Esophagus muscularis mucosa (tissue), 4 donors: ENCODE measurements at regions not wholly inside any gene's neighbourhood (a gene's known extent, or its start where the extent isn't known, plus 50 kb on each side); places are given as distances from the start of the nearest gene placed in this dataset.

Source experiments
- DNase-seq: peaks from one replicate; pipeline ENCODE4 v3.0.0-alpha.2; 2017; ENCODE audit errors: extremely low spot score
- H3K27ac ChIP-seq, 4 donors: fragments of 200-600 bp; sonication (generic); replicated peaks in 1 of 4; 1 replicate in 3 of 4; 2 replicates in 1 of 4; pipeline ENCODE4 v1.5.1; 2016 to 2019; ENCODE audit warnings: mild to moderate bottlenecking in 1 of 4
- H3K27me3 ChIP-seq, 4 donors: fragments of 200-600 bp; sonication (generic); one replicate each; pipeline versions ENCODE4 v1.5.1 to v1.6.0; 2016 to 2019
- H3K36me3 ChIP-seq, 4 donors: fragments of 200-600 bp; sonication (generic); one replicate each; pipeline ENCODE4 v1.5.1; 2016 to 2019
- H3K4me1 ChIP-seq, 4 donors: fragments of 200-600 bp; sonication (generic); one replicate each; pipeline ENCODE4 v1.5.1; 2016 to 2019
- H3K4me3 ChIP-seq, 4 donors: fragments of 200-600 bp; sonication (generic); 1 replicate in 2 of 4; 2 replicates in 2 of 4; pipeline ENCODE4 v1.5.1; 2016 to 2019; ENCODE audit warnings: mild to moderate bottlenecking in 4 of 4, moderate library complexity in 1 of 4
- H3K9me3 ChIP-seq, 4 donors: fragments of 200-600 bp; sonication (generic); 1 replicate in 3 of 4; 2 replicates in 1 of 4; pipeline ENCODE4 v1.5.1; 2016 to 2019
- EP300 ChIP-seq: sonication (generic); formaldehyde crosslinking; IDR thresholded peaks from one replicate; pipeline ENCODE4 v1.6.1; 2017; ENCODE audit warnings: antibody characterized with exemption
- POLR2A ChIP-seq: fragments of 450-650 bp; IDR thresholded peaks from one replicate; pipeline ENCODE4 v1.6.1; 2017; ENCODE audit warnings: antibody characterized with exemption, moderate library complexity, mild to moderate bottlenecking, low read depth
- POLR2AphosphoS5 ChIP-seq, 2 donors: sonication (generic); formaldehyde crosslinking; IDR thresholded peaks; one replicate each; pipeline ENCODE4 v1.6.1; 2017; ENCODE audit warnings: antibody characterized with exemption in 2 of 2
- WGBS: methylation state at CpG from one replicate; pipeline ENCODE4 v1.1.5; 2018; 5-methylcytosine and 5-hydroxymethylcytosine counted together
- intact Hi-C: fragments of 100-400 bp; cut with DNase I; formaldehyde crosslinking; loops from one replicate; pipeline ENCODE4 v1.15.1; 2023
- TF ChIP-seq, protein P1 (sequence below), 3 experiments: fragments of 200-600 bp in 2 of 3; fragments of 450-650 bp in 1 of 3; sonication (generic) in 2 of 3; IDR thresholded peaks; one replicate each; pipeline ENCODE4 v1.5.1; 2017 to 2019; ENCODE audit warnings: antibody characterized with exemption in 3 of 3, mild to moderate bottlenecking in 2 of 3, moderate library complexity in 1 of 3

DNA sequence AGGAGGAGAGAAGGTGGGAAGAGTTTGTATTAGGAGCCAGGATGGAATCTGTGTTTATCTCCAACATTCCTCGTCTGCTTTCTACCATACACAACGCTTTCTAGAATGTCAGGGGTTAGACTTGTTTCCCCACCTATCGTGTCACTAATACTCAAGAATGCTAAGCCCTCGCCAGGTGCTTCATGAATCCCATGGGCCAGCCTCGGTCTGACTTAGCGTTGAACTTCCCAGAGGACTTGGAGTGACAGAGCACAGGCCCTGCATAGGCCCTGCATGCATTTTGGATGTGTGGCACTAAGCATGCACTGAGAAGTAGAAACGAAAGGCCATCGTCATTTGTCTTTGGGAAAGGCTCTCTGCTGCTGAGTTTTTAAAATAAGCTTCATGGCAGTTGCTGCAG is 328.7 kb downstream of the NSG2 start:
- DNase-seq: no peak
- TF ChIP-seq POLR2A: no peak
- no peak for TF ChIP-seq POLR2AphosphoS5 (IDR thresholded peaks at IDR 0.05)
- TF ChIP-seq, protein P1, sequence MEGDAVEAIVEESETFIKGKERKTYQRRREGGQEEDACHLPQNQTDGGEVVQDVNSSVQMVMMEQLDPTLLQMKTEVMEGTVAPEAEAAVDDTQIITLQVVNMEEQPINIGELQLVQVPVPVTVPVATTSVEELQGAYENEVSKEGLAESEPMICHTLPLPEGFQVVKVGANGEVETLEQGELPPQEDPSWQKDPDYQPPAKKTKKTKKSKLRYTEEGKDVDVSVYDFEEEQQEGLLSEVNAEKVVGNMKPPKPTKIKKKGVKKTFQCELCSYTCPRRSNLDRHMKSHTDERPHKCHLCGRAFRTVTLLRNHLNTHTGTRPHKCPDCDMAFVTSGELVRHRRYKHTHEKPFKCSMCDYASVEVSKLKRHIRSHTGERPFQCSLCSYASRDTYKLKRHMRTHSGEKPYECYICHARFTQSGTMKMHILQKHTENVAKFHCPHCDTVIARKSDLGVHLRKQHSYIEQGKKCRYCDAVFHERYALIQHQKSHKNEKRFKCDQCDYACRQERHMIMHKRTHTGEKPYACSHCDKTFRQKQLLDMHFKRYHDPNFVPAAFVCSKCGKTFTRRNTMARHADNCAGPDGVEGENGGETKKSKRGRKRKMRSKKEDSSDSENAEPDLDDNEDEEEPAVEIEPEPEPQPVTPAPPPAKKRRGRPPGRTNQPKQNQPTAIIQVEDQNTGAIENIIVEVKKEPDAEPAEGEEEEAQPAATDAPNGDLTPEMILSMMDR (IDR thresholded peaks at IDR 0.05): no peak
- TF ChIP-seq EP300: no peak
- intact Hi-C loops: no loop called here
- WGBS: 42% methylated on average over 8 of the region's 8 CpGs
- H3K4me1 ChIP-seq: no peaks in the 10 kb centered on the region
- no peaks in the 10 kb centered on the region for H3K27me3 ChIP-seq
- no peaks in the 10 kb centered on the region for H3K36me3 ChIP-seq
- H3K4me3 ChIP-seq: no peak overlapping the region
- H3K27ac ChIP-seq: no peak overlapping the region
- peaks cover 0 to 4% (median 0%) of the 10 kb centered on the region in 4 donors for H3K9me3 ChIP-seq

DNA sequence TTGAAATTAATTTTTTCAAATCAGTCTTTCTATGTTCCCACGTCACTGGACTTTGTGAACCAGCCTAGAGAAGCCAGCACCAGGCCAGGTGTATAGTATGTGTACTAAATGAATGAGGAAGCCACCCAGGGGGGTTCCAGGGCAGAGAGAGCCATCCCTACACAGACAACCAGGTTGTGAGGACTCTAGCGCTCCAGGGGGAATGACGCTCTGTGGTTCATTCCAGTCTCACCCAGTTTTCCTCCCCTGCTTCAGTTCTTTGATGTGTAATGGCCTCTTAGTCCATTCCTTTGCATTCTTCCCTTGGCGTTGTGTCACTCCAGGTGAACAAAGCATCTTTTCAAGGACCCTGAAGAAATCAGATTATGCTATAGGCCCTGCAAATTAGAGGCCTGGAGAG is 330.6 kb downstream of the NSG2 start:
- 82% methylated on average over 4 of the region's 4 CpGs for whole genome bisulfite sequencing
- intact Hi-C loops: no loop called here
- Histone ChIP-seq H3K4me1 (no peaks in the 10 kb centered on the region), H3K9me3 (peaks cover 0 to 4% (median 0%) of the 10 kb centered on the region in 4 donors), H3K27me3 (no peaks in the 10 kb centered on the region), H3K36me3 (no peaks in the 10 kb centered on the region), H3K4me3 (no peak overlapping the region), H3K27ac (no peak overlapping the region)
- DNase-seq: no peak
- TF ChIP-seq EP300 (no peak), POLR2A (no peak), POLR2AphosphoS5 (IDR thresholded peaks at IDR 0.05) (no peak)
- TF ChIP-seq, protein P1 (IDR thresholded peaks at IDR 0.05): no peak

DNA sequence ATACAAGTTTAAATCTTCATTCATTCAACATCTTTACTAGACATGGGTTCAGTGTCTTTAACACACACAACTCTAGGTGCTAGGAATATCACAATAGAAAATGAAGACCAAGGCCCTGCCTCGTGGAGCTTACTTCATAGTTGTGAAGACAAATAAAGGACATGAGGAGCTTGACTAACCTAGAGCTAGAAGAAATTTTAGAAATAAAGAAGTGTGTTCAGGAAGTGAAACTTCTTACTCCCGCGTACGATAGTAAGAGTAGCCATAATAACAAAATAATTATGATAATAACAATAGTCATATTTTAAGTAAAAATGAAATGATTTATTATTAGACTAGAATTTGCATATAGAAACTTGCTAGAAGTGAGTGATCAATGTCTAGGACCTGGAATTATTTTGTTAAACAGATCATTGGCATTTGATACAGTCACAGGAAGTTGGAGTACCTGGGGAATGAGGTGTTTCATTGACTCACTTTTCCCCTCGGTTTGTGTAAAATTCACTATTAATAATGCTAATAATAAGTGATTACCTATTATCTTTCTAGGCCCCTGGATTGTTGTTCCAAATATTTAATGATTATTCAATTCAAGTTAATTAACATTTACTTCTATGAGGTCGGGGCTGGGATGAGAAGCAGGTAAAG is 331.3 kb downstream of the NSG2 start:
- Histone ChIP-seq H3K4me1 (no peaks in the 10 kb centered on the region), H3K27ac (no peak overlapping the region), H3K36me3 (no peaks in the 10 kb centered on the region), H3K27me3 (no peaks in the 10 kb centered on the region), H3K4me3 (no peak overlapping the region), H3K9me3 (peaks cover 0 to 4% (median 0%) of the 10 kb centered on the region in 4 donors)
- intact Hi-C loops: no loop called here
- whole genome bisulfite sequencing: 77% methylated on average over 6 of the region's 6 CpGs
- TF ChIP-seq, protein P1 (IDR thresholded peaks at IDR 0.05): no peak
- TF ChIP-seq POLR2AphosphoS5 (IDR thresholded peaks at IDR 0.05) (no peak), EP300 (no peak), POLR2A (no peak)
- DNase-seq: no peak

DNA sequence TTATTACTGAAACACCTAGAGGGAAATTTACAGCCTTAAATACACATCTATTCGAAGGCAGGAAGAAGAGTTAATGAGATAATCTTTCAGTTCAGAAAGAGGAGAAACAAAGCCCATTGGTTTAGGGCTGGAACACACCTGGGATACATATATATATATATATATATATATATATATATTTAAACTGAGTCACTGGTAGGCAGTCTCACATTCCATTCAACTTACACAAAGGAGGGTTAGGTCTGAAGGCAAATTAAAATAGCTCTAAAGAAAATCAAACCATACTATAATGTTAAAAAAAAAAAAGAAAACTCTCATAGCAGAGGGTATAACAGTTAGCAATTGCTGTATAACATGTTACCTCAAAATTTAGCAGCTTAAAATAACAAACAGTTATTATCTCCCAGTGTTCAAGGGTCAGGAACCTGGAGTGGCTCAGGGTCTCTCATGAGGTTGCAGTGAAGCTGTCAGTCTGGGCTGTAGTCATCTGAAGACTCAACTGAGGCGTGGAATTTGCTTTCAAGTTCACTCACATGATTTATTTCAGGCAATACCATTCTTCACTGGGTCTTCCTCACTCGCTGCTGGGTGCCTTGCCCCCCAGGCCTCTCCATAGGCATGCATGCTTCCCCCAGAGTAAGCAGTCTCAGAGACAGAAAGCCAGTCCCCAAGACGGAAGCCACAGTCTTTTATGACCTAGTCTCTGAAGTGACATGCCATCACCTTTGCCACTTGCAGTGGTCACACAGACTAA is 332.8 kb downstream of the NSG2 start:
- H3K4me3 ChIP-seq: no peak overlapping the region
- H3K4me1 ChIP-seq: no peaks in the 10 kb centered on the region
- WGBS: 81% methylated on average over 4 of the region's 4 CpGs
- no peak for DNase-seq
- TF ChIP-seq POLR2AphosphoS5 (IDR thresholded peaks at IDR 0.05) (no peak), POLR2A (no peak), EP300 (no peak)
- TF ChIP-seq, protein P1 (IDR thresholded peaks at IDR 0.05): no peak
- H3K36me3 ChIP-seq: no peaks in the 10 kb centered on the region
- intact Hi-C loops: no loop called here
- H3K27ac ChIP-seq: no peak overlapping the region
- H3K9me3 ChIP-seq: peaks cover 0 to 4% (median 0%) of the 10 kb centered on the region in 4 donors
- H3K27me3 ChIP-seq: peaks cover 0 to 8% (median 0%) of the 10 kb centered on the region in 4 donors
